ENCODE measurements at regions not wholly inside any gene's neighbourhood (a gene's known extent, or its start where the extent isn't known, plus 50 kb on each side); places are given as distances from the start of the nearest gene placed in this dataset.

DNA sequence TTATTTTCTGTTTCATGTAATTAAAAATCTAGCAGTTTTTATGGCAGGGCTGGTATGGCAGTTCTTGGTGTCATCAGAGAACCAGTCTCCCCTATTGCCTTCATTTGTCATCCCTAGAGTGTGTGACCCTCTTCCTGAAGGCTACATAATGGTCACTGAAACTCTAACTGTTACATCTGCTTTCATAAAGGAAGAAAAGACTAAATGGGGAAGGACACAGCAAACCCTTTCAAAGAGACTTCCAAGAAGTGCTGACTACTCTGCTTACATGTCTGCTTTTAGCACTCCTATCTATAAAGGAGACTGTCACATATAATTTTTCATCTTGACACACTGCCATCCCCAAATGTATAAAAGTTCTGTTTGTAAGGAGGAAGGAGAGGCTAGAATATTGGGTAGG, 105.9 kb upstream of the DIAPH2 start:
- DNase-seq: no peak
- TF ChIP-seq, protein P1, sequence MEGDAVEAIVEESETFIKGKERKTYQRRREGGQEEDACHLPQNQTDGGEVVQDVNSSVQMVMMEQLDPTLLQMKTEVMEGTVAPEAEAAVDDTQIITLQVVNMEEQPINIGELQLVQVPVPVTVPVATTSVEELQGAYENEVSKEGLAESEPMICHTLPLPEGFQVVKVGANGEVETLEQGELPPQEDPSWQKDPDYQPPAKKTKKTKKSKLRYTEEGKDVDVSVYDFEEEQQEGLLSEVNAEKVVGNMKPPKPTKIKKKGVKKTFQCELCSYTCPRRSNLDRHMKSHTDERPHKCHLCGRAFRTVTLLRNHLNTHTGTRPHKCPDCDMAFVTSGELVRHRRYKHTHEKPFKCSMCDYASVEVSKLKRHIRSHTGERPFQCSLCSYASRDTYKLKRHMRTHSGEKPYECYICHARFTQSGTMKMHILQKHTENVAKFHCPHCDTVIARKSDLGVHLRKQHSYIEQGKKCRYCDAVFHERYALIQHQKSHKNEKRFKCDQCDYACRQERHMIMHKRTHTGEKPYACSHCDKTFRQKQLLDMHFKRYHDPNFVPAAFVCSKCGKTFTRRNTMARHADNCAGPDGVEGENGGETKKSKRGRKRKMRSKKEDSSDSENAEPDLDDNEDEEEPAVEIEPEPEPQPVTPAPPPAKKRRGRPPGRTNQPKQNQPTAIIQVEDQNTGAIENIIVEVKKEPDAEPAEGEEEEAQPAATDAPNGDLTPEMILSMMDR (conservative IDR thresholded peaks at IDR 0.05): no peak
- no peak for TF ChIP-seq EZH2 (IDR thresholded peaks at IDR 0.05; ENCODE audit: low read depth)
- H3K79me2 ChIP-seq (ENCODE audit: low read depth): no peaks in the 10 kb centered on the region
- no TSS peak for BruUV-seq (replicated peaks)
- POLR2A ChIA-PET (ENCODE audit: unreplicated experiment): no interaction called here
- H3K27me3 ChIP-seq (ENCODE audit: insufficient read depth, low read depth): no peaks in the 10 kb centered on the region
- H2AFZ ChIP-seq: no peak overlapping the region
- H3K4me1 ChIP-seq (replicated peaks; ENCODE audit: insufficient read depth): no peaks in the 10 kb centered on the region
- H4K20me1 ChIP-seq (ENCODE audit: insufficient read depth): no peaks in the 10 kb centered on the region
- no peaks in the 10 kb centered on the region for H3K9me2 ChIP-seq (ENCODE audit: insufficient read depth)
- no peaks in the 10 kb centered on the region for H3K36me3 ChIP-seq (ENCODE audit: low read depth)
- H3K9me3 ChIP-seq (ENCODE audit: insufficient read depth, low read depth): no peaks in the 10 kb centered on the region
- CTCF ChIA-PET: no interaction called here
- no peak overlapping the region for H3K4me2 ChIP-seq
- H3K27ac ChIP-seq: no peak overlapping the region
- intact Hi-C loops (cut with micrococcal nuclease; ENCODE audit: unreplicated experiment): no loop called here
- H3K4me3 ChIP-seq: no peak overlapping the region
- H3F3A ChIP-seq (ENCODE audit: insufficient read depth, low read depth): no peaks in the 10 kb centered on the region

DNA sequence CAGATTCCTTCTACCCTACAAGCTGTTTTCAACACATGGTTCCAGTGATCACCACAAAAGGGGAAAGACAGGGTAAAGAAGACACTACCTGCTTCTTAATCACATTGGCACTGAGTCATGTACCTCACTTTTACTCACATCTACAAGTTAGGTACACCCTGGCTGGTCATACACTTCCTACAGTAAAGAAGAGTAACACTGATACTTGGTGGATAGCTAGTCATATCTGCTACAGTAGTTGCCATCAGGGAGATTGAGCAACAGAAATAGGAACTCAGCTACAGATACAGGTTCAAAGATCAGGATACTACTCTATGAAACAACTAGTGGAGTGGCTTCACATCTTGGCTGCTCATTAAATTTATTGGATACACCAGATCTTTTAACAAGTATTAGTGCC, 105.4 kb upstream of the DIAPH2 start:
- H3K27me3 ChIP-seq (ENCODE audit: insufficient read depth, low read depth): no peaks in the 10 kb centered on the region
- no peaks in the 10 kb centered on the region for H3K4me1 ChIP-seq (replicated peaks; ENCODE audit: insufficient read depth)
- ChIA-PET POLR2A (ENCODE audit: unreplicated experiment) (no interaction called here), CTCF (no interaction called here)
- no peak for TF ChIP-seq EZH2 (IDR thresholded peaks at IDR 0.05; ENCODE audit: low read depth)
- TF ChIP-seq, protein P1 (conservative IDR thresholded peaks at IDR 0.05): no peak
- DNase-seq: no peak
- no peaks in the 10 kb centered on the region for H3F3A ChIP-seq (ENCODE audit: insufficient read depth, low read depth)
- no peak overlapping the region for H3K4me2 ChIP-seq
- H3K36me3 ChIP-seq (ENCODE audit: low read depth): no peaks in the 10 kb centered on the region
- H3K79me2 ChIP-seq (ENCODE audit: low read depth): no peaks in the 10 kb centered on the region
- no peak overlapping the region for H3K27ac ChIP-seq
- intact Hi-C loops (cut with micrococcal nuclease; ENCODE audit: unreplicated experiment): no loop called here
- H3K9me3 ChIP-seq (ENCODE audit: insufficient read depth, low read depth): no peaks in the 10 kb centered on the region
- H3K9me2 ChIP-seq (ENCODE audit: insufficient read depth): no peaks in the 10 kb centered on the region
- BruUV-seq (replicated peaks): no TSS peak
- no peak overlapping the region for H3K4me3 ChIP-seq
- no peak overlapping the region for H2AFZ ChIP-seq
- H4K20me1 ChIP-seq (ENCODE audit: insufficient read depth): no peaks in the 10 kb centered on the region

DNA sequence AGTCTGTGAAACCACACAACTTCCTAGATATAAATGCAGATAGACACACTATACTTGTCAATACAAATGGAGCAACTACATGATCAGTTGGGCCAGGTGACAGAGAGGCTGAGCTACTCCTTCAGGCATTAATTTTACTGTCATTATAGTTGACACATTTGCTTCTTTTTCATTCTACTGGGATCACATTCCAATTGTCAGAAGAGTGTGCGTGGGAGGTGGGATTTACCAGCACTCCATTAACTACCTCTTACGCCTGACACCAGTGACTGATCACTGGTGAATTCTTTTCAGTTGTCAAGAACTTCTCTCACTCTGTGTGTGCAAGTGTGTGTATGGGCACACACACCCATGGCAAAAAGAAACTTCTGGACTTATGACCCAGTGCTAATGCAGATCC, 94.2 kb upstream of the DIAPH2 start:
- Histone ChIP-seq H3K79me2 (ENCODE audit: low read depth) (no peaks in the 10 kb centered on the region), H3K4me2 (no peak overlapping the region), H3K4me1 (replicated peaks; ENCODE audit: insufficient read depth) (no peaks in the 10 kb centered on the region), H3K36me3 (ENCODE audit: low read depth) (no peaks in the 10 kb centered on the region), H3F3A (ENCODE audit: insufficient read depth, low read depth) (no peaks in the 10 kb centered on the region), H4K20me1 (ENCODE audit: insufficient read depth) (no peaks in the 10 kb centered on the region), H2AFZ (no peak overlapping the region), H3K9me3 (ENCODE audit: insufficient read depth, low read depth) (no peaks in the 10 kb centered on the region), H3K4me3 (no peak overlapping the region), H3K9me2 (ENCODE audit: insufficient read depth) (no peaks in the 10 kb centered on the region), H3K27ac (no peak overlapping the region), H3K27me3 (ENCODE audit: insufficient read depth, low read depth) (no peaks in the 10 kb centered on the region)
- ChIA-PET CTCF (no interaction called here), POLR2A (ENCODE audit: unreplicated experiment) (no interaction called here)
- DNase-seq: no peak
- intact Hi-C loops (cut with micrococcal nuclease; ENCODE audit: unreplicated experiment): no loop called here
- TF ChIP-seq EZH2 (IDR thresholded peaks at IDR 0.05; ENCODE audit: low read depth): no peak
- TF ChIP-seq, protein P1 (conservative IDR thresholded peaks at IDR 0.05): no peak
- BruUV-seq (replicated peaks): no TSS peak

Measured in PC-9 (cell line).